ENCODE measurements at regions not wholly inside any gene's neighbourhood (a gene's known extent, or its start where the extent isn't known, plus 50 kb on each side); places are given as distances from the start of the nearest gene placed in this dataset.
"Not testable (repeated sequence)": the region's sequence is repeated elsewhere in the genome, so short reads cannot be mapped to it uniquely, and the experiment has no call there.

DNA sequence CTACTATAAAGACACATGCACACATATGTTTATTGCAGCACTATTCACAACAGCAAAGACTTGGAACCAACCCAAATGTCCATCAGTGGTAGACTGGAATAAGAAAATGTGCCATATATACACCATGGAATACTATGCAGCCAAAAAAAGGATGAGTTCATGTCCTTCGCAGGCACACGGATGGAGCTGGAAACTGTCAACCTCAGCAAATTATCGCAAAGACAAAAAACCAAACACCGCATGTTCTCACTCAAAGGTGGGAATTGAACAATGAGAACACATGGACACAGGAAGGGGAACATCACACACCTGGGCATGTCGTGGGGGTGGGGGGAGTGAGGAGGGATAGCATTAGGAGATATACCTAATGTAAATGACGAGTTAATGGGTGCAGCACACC, 460.1 kb upstream of the NRSN1 start:
- not testable (repeated sequence) for TF ChIP-seq EZH2 (IDR thresholded peaks at IDR 0.05; ENCODE audit: low read depth); CTCF (conservative IDR thresholded peaks at IDR 0.05)
